PC-3 (cell line): ENCODE measurements at regions not wholly inside any gene's neighbourhood (a gene's known extent, or its start where the extent isn't known, plus 50 kb on each side); places are given as distances from the start of the nearest gene placed in this dataset.
"Not testable (repeated sequence)": the region's sequence is repeated elsewhere in the genome, so short reads cannot be mapped to it uniquely, and the experiment has no call there.

ENCODE experiments used
- ATAC-seq: fragments of 200-7000 bp; cut with Tn5 transposase; 2 replicates; pipeline ENCODE4 v1.9.1; 2020; ENCODE audit warnings: mild to moderate bottlenecking, moderate library complexity
- BruUV-seq: library from RNA; stranded (reverse); fragments of 400-500 nt; replicated peaks from 2 replicates; lab custom pipeline; 2021; lab: Mats Ljungman, UMichigan
- CTCF ChIA-PET: fragments of 300-600 bp; sonication (Branson Sonifier 250); formaldehyde crosslinking; loops from one replicate; lab custom pipeline; 2022; ENCODE audit warnings: antibody characterized with exemption; lab: Charles Lee
- POLR2A ChIA-PET: fragments of 300-600 bp; sonication (Branson Sonifier 250); formaldehyde crosslinking; loops from one replicate; lab custom pipeline; 2022; ENCODE audit warnings: antibody characterized with exemption; ENCODE audit not compliant: unreplicated experiment; lab: Charles Lee
- DNase-seq: peaks from one replicate; pipeline ENCODE4 v3.0.0-alpha.2; 2015
- H2AFZ ChIP-seq: fragments of 300-600 bp; sonication (generic); 2 replicates; pipeline ENCODE4 v1.6.0; 2016; ENCODE audit warnings: antibody characterized with exemption, low read length
- H3F3A ChIP-seq: fragments of 300-600 bp; sonication (generic); one replicate; pipeline ENCODE4 v1.6.0; 2017; ENCODE audit warnings: antibody characterized with exemption, low read length, control low read depth, mild to moderate bottlenecking; ENCODE audit not compliant: unreplicated experiment
- H3K27ac ChIP-seq: fragments of 300-600 bp; sonication (generic); 2 replicates; pipeline ENCODE4 v1.5.1; 2016; ENCODE audit warnings: mild to moderate bottlenecking, low read length
- H3K27me3 ChIP-seq: fragments of 300-600 bp; sonication (generic); 2 replicates; pipeline ENCODE4 v1.6.1; 2016; ENCODE audit warnings: low read length, mixed read lengths
- H3K36me3 ChIP-seq: fragments of 300-600 bp; sonication (generic); 2 replicates; pipeline ENCODE4 v1.6.1; 2016; ENCODE audit warnings: low read depth, mixed run types, low read length, mixed read lengths
- H3K4me1 ChIP-seq: fragments of 300-600 bp; sonication (generic); 2 replicates; pipeline ENCODE4 v1.5.1; 2016; ENCODE audit warnings: low read length; ENCODE audit not compliant: insufficient read depth
- H3K4me2 ChIP-seq: fragments of 300-600 bp; sonication (generic); 2 replicates; pipeline ENCODE4 v1.6.0; 2016; ENCODE audit warnings: low read length
- H3K4me3 ChIP-seq: fragments of 300-600 bp; sonication (generic); 2 replicates; pipeline ENCODE4 v1.5.1; 2016; ENCODE audit warnings: mild to moderate bottlenecking, low read length, mixed read lengths
- H3K79me2 ChIP-seq: fragments of 300-600 bp; sonication (generic); 2 replicates; pipeline ENCODE4 v1.6.1; 2017; ENCODE audit warnings: low read length, mixed read lengths
- H3K9ac ChIP-seq: fragments of 300-600 bp; sonication (generic); 2 replicates; pipeline ENCODE4 v1.6.0; 2016; ENCODE audit warnings: mild to moderate bottlenecking, low read length
- H3K9me2 ChIP-seq: fragments of 300-600 bp; sonication (generic); replicated peaks from 2 replicates; pipeline ENCODE4 v1.6.1; 2016; ENCODE audit warnings: mixed run types, low read length, mixed read lengths
- H3K9me3 ChIP-seq: fragments of 300-600 bp; sonication (generic); 2 replicates; pipeline ENCODE4 v1.6.1; 2016; ENCODE audit warnings: low read length, mixed read lengths
- H4K20me1 ChIP-seq: fragments of 300-600 bp; sonication (generic); 2 replicates; pipeline ENCODE4 v1.6.1; 2016; ENCODE audit warnings: low read length, mixed read lengths
- EZH2 ChIP-seq: fragments of 300-600 bp; sonication (generic); IDR thresholded peaks from one replicate; pipeline ENCODE4 v1.6.1; 2017; ENCODE audit warnings: antibody characterized with exemption, mild to moderate bottlenecking, low read length; ENCODE audit not compliant: unreplicated experiment
- EZH2phosphoT487 ChIP-seq: fragments of 300-600 bp; sonication (generic); IDR thresholded peaks from 2 replicates; pipeline ENCODE4 v1.6.1; 2018; ENCODE audit warnings: mild to moderate bottlenecking, antibody characterized with exemption, low read length, borderline replicate concordance
- intact Hi-C: fragments of 100-400 bp; cut with micrococcal nuclease; formaldehyde crosslinking; loops from 2 replicates; pipeline ENCODE4 v1.9.0; 2023
- TF ChIP-seq, protein P1 (sequence below): fragments of 300-600 bp; sonication (generic); conservative IDR thresholded peaks from 2 replicates; pipeline ENCODE4 v1.5.1; 2017; ENCODE audit warnings: antibody characterized with exemption, low read depth, mild to moderate bottlenecking, low read length

DNA sequence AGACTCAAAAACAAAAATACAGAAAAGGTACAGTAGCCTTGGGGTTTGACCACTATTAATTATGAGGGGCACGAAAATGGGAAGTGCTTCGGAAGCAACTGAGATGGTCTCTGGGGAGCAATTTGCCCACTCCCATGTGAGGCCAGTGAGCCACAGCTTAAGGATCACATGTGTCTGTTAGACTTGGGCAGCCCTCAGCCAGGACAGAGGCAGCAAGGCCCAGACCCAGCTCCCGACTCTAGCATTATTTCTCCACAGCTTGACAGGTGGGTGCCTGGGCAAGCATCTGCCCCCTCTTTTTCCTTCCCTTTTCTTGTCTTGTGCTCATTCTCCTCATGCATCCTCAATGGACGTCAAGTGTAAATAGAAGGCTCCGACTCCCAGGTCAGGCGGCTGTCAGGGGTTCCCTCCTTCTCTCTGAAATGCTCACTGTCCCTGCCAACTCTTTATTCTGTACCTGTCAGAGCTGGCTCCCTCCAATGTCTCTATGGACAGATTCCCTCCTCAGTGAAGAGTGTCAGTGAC lies 137.0 kb upstream of the RCN1 start:
- H3K4me1 ChIP-seq = peaks cover 7% of the 10 kb centered on the region
- intact Hi-C loops = loop anchor here (5.0 kb wide), 1 partner anchor 82 kb away; no protein-coding TSS in a partner anchor
- H3K27me3 ChIP-seq = no peaks in the 10 kb centered on the region
- no peak for TF ChIP-seq EZH2
- no peak for TF ChIP-seq EZH2phosphoT487
- TF ChIP-seq, protein P1, sequence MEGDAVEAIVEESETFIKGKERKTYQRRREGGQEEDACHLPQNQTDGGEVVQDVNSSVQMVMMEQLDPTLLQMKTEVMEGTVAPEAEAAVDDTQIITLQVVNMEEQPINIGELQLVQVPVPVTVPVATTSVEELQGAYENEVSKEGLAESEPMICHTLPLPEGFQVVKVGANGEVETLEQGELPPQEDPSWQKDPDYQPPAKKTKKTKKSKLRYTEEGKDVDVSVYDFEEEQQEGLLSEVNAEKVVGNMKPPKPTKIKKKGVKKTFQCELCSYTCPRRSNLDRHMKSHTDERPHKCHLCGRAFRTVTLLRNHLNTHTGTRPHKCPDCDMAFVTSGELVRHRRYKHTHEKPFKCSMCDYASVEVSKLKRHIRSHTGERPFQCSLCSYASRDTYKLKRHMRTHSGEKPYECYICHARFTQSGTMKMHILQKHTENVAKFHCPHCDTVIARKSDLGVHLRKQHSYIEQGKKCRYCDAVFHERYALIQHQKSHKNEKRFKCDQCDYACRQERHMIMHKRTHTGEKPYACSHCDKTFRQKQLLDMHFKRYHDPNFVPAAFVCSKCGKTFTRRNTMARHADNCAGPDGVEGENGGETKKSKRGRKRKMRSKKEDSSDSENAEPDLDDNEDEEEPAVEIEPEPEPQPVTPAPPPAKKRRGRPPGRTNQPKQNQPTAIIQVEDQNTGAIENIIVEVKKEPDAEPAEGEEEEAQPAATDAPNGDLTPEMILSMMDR = no peak
- no peak overlapping the region for H3K27ac ChIP-seq
- ChIA-PET CTCF (no interaction called here), POLR2A (no interaction called here)
- no peaks in the 10 kb centered on the region for H3K9me3 ChIP-seq
- no peak overlapping the region for H3K9ac ChIP-seq
- H3K36me3 ChIP-seq = no peaks in the 10 kb centered on the region
- H4K20me1 ChIP-seq = no peaks in the 10 kb centered on the region
- no peaks in the 10 kb centered on the region for H3F3A ChIP-seq
- no peak overlapping the region for H3K4me2 ChIP-seq
- no peak overlapping the region for H3K4me3 ChIP-seq
- H3K9me2 ChIP-seq = no peaks in the 10 kb centered on the region
- no peak for DNase-seq
- BruUV-seq = no TSS peak
- H3K79me2 ChIP-seq = no peaks in the 10 kb centered on the region
- no peak overlapping the region for H2AFZ ChIP-seq
- ATAC-seq = no peak

DNA sequence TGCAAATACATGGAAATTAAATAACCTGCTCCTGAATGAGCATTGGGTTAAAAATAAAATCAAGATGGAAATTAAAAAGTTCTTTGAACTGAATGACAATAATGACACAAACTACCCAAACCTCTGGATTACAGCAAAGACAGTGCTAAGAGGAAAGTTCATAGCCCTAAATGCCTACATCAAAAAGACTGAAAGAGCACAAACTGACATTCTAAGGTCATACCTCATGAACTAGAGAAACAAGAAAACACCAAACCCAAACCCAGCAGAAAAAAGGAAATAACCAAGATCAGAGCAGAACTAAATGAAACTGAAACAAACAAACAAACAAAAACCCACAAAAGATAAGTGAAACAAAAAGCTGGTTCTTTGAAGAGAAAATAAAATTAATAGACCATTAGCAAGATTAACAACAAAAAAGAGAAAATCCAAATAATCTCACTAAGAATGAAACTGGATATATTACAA lies 138.6 kb upstream of the PAX6 start:
- H3K4me2 ChIP-seq, POLR2A ChIA-PET, H3K9me3 ChIP-seq, H4K20me1 ChIP-seq, H2AFZ ChIP-seq, H3K4me3 ChIP-seq, H3K9ac ChIP-seq, CTCF ChIA-PET, ATAC-seq, H3K27me3 ChIP-seq, BruUV-seq, H3F3A ChIP-seq, DNase-seq, H3K79me2 ChIP-seq, H3K36me3 ChIP-seq, H3K27ac ChIP-seq, H3K9me2 ChIP-seq: not testable (repeated sequence)
- intact Hi-C loops = loop anchor here (5.0 kb wide), 1 partner anchor 77 kb away; no protein-coding TSS in a partner anchor
- peaks cover 13% of the 10 kb centered on the region for H3K4me1 ChIP-seq

DNA sequence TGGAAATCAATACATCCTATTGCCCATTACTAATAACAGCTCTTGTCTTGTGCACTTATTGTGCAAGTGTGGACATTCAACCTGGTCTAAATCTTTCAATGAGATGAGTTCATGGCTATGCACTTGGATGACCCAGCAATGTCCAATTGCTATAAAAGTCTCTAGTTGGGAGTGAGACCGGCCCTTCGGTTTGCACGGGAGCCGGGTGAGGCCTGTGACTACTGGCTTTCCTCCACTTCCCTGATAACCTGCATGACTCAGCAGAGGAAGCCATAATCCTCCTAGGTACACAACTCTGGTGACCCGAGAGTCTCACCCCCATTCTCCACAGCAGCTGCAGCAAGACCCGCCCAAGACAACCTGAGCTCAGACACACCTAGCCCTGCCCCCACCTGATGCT lies 135.9 kb upstream of the PAX6 start:
- H3K9me3 ChIP-seq = no peaks in the 10 kb centered on the region
- no peak overlapping the region for H3K4me2 ChIP-seq
- intact Hi-C loops = no loop called here
- BruUV-seq = no TSS peak
- no peaks in the 10 kb centered on the region for H4K20me1 ChIP-seq
- POLR2A ChIA-PET = no interaction called here
- no peak overlapping the region for H2AFZ ChIP-seq
- H3K9me2 ChIP-seq = no peaks in the 10 kb centered on the region
- H3K79me2 ChIP-seq = no peaks in the 10 kb centered on the region
- H3K4me1 ChIP-seq = peaks cover 13% of the 10 kb centered on the region
- TF ChIP-seq EZH2 = no peak
- TF ChIP-seq, protein P1 = no peak
- no peak for TF ChIP-seq EZH2phosphoT487
- no peak overlapping the region for H3K27ac ChIP-seq
- H3F3A ChIP-seq = no peaks in the 10 kb centered on the region
- ATAC-seq (no peak), DNase-seq (peak; percentile 29)
- CTCF ChIA-PET = no interaction called here
- no peak overlapping the region for H3K9ac ChIP-seq
- H3K4me3 ChIP-seq = no peak overlapping the region
- H3K36me3 ChIP-seq = no peaks in the 10 kb centered on the region
- H3K27me3 ChIP-seq = no peaks in the 10 kb centered on the region
